Hematopoietic multipotent progenitor cell (in vitro differentiated cells): ENCODE measurements at regions not wholly inside any gene's neighbourhood (a gene's known extent, or its start where the extent isn't known, plus 50 kb on each side); places are given as distances from the start of the nearest gene placed in this dataset.
"Not testable (repeated sequence)": the region's sequence is repeated elsewhere in the genome, so short reads cannot be mapped to it uniquely, and the experiment has no call there.

ENCODE experiments used
- DNase-seq, 3 donors: peaks; one replicate each; pipeline ENCODE4 v3.0.0-alpha.2; 2011 to 2015; ENCODE audit warnings: low read depth in 2 of 3, low spot score in 2 of 3

- DNase-seq, result no peak
These were observed 599.9 kb downstream of the TMEM182 start for GRCh38 chr2:103361712-103362111.

- DNase-seq, result no peak
These were observed 601.8 kb downstream of the TMEM182 start for GRCh38 chr2:103363639-103364038.

GRCh38 chr2:103364177-103364576 lies 602.3 kb downstream of the TMEM182 start:
- no peak for DNase-seq

- no peak for DNase-seq
These were observed 603.2 kb downstream of the TMEM182 start for GRCh38 chr2:103365071-103365470.

GRCh38 chr2:103367877-103368276 lies 606.0 kb downstream of the TMEM182 start:
- no peak for DNase-seq

- no peak for DNase-seq
These were observed 621.7 kb downstream of the TMEM182 start for GRCh38 chr2:103383541-103383940.

- no peak for DNase-seq
These were observed 625.0 kb downstream of the TMEM182 start for GRCh38 chr2:103386872-103387271.

GRCh38 chr2:103387888-103388287 lies 626.1 kb downstream of the TMEM182 start:
- no peak for DNase-seq

- DNase-seq, result no peak
These were observed 634.3 kb downstream of the TMEM182 start for GRCh38 chr2:103396152-103396551.

GRCh38 chr2:103401621-103402020 lies 639.8 kb downstream of the TMEM182 start:
- no peak for DNase-seq

- no peak for DNase-seq
These were observed 640.5 kb downstream of the TMEM182 start for GRCh38 chr2:103402336-103402735.

GRCh38 chr2:103402944-103403343 lies 641.1 kb downstream of the TMEM182 start:
- no peak for DNase-seq

GRCh38 chr2:103403388-103403787 lies 641.6 kb downstream of the TMEM182 start:
- DNase-seq, result not testable (repeated sequence)

GRCh38 chr2:103410221-103410620 lies 648.4 kb downstream of the TMEM182 start:
- DNase-seq, result no peak

GRCh38 chr2:103419506-103419905 lies 657.7 kb downstream of the TMEM182 start:
- DNase-seq, result no peak

GRCh38 chr2:103423100-103423499 lies 661.3 kb downstream of the TMEM182 start:
- DNase-seq, result no peak

GRCh38 chr2:103427567-103427966 lies 665.7 kb downstream of the TMEM182 start:
- no peak for DNase-seq

- DNase-seq, result no peak
These were observed 668.4 kb downstream of the TMEM182 start for GRCh38 chr2:103430191-103430590.

- no peak for DNase-seq
These were observed 673.2 kb downstream of the TMEM182 start for GRCh38 chr2:103435010-103435409.

- DNase-seq, result no peak
These were observed 675.3 kb downstream of the TMEM182 start for GRCh38 chr2:103437161-103437560.

- DNase-seq, result no peak
These were observed 683.5 kb downstream of the TMEM182 start for GRCh38 chr2:103445347-103445746.

- DNase-seq, result no peak
These were observed 686.7 kb downstream of the TMEM182 start for GRCh38 chr2:103448495-103448894.

- no peak for DNase-seq
These were observed 689.5 kb downstream of the TMEM182 start for GRCh38 chr2:103451283-103451682.

- DNase-seq, result no peak
These were observed 697.5 kb downstream of the TMEM182 start for GRCh38 chr2:103459283-103459682.
